H1 (cell line): ENCODE measurements at regions not wholly inside any gene's neighbourhood (a gene's known extent, or its start where the extent isn't known, plus 50 kb on each side); places are given as distances from the start of the nearest gene placed in this dataset.

Source experiments
- CEBPB ChIP-seq: IDR thresholded peaks from 2 replicates; pipeline ENCODE4 v1.6.1; 2012; ENCODE audit warnings: low read depth, low read length
- CHD2 ChIP-seq: IDR thresholded peaks from 2 replicates; pipeline ENCODE4 v1.6.1; 2012; ENCODE audit warnings: low read length, improper control_type of control experiment
- CTCF ChIP-seq, 3 experiments: IDR thresholded peaks; 1 replicate in 2 of 3; 2 replicates in 1 of 3; pipeline versions ENCODE4 v1.5.1 to v1.6.1; 2011; ENCODE audit warnings: low read length in 3 of 3, mild to moderate bottlenecking in 3 of 3, inconsistent platforms in 2 of 3, low read depth in 1 of 3, moderate library complexity in 1 of 3; ENCODE audit not compliant: insufficient read depth in 1 of 3; ENCODE audit errors: control extremely low read depth in 1 of 3

GRCh38 chr6:164415832-164416563, 893.4 kb downstream of the C6orf118 start:
- TF ChIP-seq CTCF (IDR thresholded peaks at IDR 0.05; ENCODE audit: control extremely low read depth in 1 of 3, insufficient read depth in 1 of 3, low read depth in 1 of 3, low read length in 3 of 3) (no peak), CHD2 (no peak), CEBPB (no peak)
